ENCODE measurements at regions not wholly inside any gene's neighbourhood (a gene's known extent, or its start where the extent isn't known, plus 50 kb on each side); places are given as distances from the start of the nearest gene placed in this dataset.

DNA sequence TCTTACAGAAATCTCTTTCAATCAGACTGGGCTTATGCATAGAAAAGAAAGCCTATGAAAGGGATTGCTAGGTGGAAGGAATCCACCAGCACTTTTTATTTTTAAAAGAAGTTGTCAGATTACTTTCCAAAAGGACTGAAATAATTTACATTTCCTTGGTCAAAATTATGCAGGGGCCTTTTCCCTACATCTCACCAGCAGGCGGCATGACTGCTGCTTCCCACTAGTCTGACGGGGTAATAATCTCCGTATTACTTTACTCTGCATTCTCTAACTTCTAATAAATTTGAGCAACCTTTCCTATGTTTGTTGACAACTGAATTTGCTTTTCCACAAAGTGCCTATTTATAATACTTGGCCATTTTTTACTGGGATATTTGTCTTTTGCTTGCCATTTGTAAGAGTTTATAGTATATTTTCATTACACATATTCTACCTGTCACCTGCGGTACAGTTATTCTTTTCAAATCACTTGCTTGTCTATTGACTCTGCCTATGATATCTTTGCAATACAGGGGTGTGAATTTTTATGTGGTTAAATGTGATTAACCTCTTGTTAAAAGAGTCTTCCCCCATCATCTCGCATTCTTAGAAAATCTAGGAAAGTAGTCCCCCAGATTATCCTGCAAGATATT, 51.9 kb upstream of the USP47 start:
- DNase-seq: no peak

DNA sequence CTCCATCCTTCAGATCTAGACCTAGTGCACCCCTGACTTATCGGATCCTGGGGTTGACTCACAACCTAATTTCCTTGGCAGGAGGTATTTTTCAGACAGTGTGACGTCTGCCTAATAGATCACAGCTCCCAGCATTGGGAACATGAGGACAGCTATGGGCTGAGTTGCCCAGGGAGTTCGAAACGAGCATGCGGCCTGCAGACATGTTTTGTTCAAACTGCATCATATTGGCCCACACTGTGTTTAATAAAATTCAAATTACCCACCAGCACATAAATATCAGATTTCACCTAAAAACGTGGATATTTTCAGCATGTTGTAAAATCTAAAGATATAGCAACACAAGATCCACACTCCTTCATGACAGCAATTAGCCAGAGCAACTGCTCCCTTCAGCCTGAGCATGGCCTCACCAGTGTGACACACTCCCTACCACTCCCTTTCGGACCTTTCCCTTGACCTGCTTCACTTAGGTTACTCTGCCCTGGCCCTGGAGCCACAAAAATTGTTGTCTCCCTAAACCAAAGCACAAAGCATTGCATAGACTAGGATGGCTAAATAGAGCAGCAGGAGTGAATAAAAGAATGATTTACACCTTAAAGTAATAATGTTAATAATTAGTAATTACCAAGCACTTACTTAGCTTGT, 53.6 kb upstream of the USP47 start:
- DNase-seq: no peak

DNA sequence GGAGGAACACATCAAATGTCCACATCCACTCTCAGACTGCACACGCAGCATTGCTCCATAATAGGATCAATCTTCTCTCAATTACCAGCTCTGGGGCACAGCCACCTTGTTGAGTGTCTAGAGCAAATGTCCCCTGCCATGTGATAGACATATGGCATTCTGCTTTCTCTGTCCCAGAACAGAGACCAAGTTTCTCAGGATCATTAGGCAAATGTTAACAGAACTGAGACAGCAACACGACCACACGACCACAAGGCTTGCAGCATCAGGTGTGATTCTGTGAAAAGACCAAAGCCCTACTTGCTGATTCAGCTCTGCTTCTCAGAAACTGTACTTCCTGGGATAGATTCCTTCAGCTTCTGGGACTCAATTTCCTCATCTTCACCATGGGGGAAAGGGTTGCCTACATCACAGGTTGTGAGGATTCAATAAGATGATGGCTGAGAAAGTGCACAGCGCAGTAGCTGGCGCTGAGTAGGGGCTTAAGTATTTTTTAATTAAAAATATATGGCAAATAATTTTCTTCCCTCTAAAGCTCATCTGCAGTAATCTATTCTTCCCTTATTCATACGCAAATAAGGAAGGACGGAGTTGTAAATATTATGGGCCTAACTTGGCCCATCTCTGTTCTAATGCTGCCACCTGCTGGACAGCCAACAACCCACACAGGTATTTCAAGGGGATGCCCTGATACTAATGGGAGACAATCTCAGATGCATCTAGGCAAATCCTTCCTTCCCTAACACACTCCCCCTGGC, 54.3 kb upstream of the USP47 start:
- peak; percentile 14 to 44 (median 40) for DNase-seq

DNA sequence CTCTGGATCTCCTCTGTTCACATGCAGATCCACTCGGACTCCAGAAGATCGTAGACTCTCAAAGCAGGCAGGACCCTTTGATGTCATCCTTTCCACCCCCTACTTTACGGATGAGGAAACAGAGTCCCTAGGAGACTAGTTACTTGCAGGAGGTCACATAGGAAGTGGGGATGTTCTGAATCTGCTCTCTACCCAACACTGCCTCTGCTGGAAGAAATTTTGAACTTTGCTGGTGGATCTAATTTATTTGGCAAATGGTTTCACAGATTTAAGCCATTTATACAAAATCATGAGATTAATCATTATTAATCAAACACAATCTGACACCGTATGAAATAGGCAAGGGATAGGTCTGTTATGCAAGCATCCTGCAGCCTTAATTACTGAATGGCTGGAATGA, 55.0 kb upstream of the USP47 start:
- DNase-seq: no peak

DNA sequence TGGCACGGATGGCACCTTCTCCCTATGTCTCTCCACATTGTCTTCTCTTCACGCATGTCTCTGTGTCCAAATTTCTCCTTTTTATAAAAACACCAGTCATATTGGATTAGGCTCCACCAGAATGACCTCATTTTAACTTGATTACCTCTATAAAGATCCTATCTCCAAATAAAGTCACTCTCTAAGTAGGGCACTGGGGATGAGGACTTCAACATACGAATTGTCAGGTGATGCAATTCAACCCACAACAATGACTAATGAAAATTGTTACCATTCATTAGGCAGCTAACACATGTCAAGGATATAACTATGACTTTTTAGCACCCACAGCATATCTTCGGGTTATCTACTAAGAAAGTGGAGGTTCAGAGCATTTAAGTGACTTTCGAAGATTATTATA, 55.5 kb upstream of the USP47 start:
- no peak for DNase-seq

DNA sequence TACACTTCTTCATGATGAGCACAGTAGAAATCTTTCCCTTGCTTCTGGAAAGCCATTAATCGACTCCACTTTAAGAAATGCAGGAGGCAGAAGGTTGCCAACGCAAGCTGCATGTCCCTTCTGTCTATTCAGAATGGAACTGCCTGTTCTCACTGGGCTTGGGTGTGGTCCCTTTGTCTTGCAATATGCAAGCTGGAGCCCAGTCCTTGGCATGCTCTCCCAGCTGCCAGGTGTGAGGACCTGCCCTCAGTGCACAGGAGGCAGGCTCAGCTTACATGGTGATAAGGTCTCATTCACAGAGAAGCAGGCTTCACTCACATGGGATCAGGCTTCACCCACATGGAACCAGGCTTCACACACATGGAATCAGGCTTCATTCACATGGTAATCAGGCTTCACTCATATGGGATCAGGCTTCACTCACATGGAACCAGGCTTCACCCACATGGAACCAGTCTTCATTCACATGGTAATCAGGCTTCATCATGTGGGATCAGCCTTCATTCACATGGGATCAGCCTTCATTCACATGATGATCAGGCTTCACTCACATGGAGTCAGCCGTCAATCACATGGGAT, 59.2 kb upstream of the USP47 start:
- DNase-seq: no peak

DNA sequence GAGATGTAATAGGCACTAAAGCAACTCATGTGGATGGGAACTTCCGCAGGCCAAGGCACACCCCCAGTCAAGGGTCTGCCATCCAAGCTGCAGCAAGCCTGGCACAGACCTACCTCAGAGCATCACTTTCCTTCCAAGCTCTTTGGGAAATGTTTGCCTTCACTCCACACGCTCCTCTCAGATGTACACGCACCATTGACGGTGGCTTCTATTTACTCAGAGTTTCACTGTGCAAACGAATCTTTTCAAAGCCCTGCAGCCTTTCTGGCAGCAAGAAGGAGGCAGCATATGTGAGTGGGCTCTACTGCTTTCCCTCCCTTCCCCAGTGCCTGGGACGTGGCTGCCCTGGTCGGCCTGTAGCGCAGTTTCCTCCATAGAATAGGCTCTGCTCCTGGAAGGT, 60.9 kb upstream of the USP47 start:
- no peak for DNase-seq

DNA sequence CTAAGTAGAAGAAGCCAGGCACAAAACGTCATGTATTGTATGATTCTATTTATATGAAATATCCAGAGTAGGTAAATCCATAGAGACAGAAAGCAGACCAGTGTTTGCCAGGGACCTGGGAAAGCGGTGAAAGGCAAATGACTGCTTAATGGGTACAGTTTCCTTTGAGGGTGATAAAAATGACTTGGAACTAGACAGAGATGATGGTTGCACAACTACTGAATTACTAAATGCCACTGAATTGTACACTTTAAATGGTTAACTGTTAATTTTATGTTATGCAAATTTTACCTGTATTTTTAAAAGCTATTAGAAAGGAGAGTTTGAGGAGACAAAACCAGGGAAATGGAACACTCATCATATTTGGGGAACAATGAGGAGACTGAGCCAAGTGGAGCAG, 61.8 kb upstream of the USP47 start:
- no peak for DNase-seq

DNA sequence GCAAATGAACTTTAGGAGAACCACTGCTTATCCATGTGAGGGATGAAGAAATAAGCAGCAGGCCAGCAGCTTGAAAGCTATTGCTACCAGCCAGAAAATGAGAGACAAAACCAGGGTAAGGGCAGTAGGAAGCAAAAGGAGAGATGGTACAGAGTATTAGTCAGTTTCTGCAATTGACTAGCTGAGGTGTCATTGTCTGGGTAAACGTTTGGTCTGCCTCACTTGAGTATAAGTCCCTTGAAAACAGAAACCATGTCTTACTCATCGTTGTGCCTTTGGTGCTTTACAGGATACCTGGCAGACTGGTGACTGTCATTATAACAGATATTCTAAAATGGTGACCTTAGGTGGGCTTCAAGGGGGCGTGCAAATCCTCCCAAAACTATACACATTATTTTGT, 63.9 kb upstream of the USP47 start:
- no peak for DNase-seq

DNA sequence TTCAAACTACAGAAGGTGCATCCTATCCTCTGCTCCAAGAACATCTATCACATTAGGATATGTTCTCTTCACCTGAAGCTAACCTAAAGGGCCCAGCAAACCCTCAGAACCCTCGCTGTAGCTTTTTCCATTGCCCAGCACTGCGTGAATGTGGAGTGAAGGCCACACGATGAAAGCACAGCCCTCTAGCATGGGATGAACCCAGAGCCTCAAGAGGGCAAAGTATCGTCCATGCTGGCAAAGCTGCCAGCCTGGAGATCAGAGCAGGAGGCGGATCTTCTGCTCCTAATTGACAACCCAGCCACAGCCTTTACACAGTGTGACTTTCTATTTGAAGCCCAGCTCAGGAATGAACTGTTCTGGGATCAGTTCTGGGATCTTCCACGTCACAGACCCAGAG, 65.1 kb upstream of the USP47 start:
- DNase-seq: no peak

DNA sequence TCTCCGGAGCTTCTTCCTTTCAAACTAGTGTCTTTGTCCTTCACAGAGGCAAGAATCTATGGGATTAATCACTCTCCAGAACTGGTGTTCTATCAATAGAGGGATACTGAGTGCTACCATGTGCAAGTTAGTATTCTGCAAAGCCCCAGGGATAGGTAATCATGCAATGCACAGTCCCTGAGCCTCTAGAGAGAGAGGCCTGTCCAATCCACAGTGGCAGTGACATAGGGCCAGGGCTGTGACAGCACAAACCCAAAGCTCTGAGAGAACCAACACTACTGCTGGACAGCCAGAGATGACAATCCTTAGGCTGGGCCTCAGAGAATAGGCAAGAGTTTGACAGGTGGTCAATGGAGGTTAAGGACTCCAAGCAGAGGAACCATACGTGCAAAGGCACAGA, 66.8 kb upstream of the USP47 start:
- no peak for DNase-seq

DNA sequence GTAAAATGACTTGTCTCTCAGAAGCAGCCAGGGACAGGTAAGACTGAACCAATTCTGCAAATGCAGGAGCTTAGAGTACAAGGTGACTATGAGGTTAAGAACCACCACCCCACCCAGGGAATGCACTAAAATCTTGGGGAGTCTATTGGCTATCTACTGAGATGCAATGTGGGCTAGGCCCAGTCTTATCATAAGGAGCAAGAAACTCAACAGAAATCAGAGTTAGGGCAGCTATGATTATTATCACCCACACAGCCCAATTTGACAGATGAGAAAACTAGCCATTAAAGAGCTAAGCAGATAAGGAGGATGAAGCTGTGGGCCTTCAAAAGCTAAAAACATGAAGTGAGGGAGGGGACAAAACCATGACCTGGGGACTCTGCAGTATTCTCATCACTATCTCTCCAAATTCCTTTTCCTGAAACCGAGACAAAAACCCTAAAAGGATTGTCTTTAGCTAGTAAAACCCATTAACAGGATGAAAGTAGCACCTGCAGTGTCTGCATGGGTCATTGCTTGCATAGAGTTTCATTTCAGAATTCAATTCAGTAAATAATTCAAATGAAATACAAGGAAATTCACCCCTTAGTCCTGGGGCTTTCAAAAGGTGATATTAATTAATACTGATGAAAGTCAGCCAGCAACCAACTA, 68.8 kb upstream of the USP47 start:
- DNase-seq: no peak

DNA sequence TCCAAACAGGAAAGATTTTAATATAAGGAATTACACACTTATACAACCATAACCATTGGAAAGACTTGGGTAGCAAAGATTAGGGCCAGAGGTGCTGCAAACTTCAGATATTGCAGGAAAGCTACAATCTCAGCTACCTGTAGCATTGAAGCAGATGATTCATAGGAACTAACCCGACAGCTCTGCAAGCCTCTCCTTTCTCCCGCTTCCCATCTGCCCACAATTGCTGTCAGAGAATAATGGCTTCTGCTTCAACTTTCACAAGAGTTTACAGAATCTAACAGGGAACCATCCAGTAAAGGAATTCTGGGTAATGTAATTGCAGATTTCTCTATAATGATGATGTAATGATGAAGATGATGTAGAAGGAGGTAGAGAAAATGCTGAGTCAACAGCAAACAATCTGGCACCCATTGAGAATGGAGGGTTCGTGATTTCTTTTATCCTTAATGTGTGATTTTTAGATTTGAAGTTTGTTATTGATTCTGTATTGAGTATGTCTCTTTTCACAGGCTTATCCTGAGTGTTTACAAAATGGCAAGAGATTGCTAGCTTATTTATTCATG, 70.8 kb upstream of the USP47 start:
- DNase-seq: no peak

DNA sequence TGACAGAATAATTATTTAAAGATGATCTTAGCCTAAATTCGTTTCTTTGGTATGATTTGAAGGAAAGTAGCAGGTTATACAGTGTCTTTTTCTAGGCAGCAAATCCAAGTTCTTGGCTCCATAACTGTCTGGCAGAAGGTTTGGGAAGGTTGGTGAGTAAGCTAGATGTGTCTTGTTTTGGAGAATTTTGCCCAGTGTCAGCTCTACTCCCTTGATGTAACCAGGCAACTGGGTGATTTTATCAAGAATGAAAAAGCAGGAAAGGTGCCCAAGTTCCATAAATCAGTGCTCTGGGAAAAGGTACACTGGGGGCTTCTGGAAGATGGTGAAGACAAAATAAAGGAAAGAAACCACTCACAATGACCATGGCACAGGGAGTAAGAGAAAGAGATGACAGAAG, 71.5 kb upstream of the USP47 start:
- no peak for DNase-seq

DNA sequence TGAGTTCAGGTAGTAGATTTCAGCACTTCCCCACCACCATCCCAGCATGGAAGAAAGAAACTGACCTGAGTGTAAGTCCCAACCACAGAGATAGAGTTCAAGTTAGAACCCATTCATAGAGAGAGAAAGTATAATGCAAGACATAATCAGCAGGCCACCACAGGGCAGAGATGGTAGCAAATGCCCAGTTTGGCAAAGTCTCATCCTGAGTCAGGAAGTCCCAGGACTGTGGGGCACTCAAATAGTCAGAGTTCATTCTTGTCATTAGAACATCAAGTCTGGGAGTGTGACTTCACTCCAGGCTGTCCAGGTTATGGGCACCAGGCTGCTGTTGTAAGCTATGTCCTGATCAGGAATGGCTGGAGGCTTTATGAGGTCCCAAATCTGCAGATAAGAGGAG, 72.0 kb upstream of the USP47 start:
- DNase-seq: no peak

DNA sequence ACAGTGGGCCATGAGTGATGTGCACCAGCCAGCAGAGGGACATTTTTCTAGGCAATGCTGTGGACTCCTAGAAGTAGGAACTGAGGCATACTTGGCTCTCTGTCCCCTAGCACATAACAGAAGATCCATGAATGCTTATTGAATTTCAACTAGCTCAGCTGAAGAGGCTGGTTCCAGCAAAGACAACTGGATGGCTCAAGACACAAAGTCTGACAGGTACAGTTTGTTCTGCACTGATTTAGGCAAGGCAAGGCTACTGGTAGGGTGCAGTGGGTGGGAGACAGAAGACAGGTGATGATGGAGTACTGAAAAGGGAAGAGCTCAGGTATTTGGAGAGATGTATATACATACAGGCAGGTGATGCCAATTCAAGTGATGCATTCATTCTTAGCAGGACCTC, 72.4 kb upstream of the USP47 start:
- no peak for DNase-seq

DNA sequence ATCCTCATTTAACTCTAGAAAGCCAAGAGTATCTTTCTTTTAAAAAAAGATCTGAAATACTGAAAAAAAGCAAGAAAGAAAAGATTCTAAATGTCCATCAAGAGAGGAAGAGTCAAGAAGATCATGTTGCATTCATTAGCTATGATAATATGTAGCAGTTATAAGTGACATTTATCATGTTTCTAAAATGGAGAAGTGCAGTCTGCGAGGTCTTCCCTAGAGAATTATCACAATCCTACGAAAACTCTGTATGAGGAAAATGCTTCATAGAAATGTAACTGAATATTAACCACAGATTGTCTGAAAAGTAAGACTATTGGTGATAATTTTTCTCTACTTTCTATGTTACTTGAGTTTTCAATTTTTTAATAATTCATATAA, 77.4 kb upstream of the USP47 start:
- no peak for DNase-seq

DNA sequence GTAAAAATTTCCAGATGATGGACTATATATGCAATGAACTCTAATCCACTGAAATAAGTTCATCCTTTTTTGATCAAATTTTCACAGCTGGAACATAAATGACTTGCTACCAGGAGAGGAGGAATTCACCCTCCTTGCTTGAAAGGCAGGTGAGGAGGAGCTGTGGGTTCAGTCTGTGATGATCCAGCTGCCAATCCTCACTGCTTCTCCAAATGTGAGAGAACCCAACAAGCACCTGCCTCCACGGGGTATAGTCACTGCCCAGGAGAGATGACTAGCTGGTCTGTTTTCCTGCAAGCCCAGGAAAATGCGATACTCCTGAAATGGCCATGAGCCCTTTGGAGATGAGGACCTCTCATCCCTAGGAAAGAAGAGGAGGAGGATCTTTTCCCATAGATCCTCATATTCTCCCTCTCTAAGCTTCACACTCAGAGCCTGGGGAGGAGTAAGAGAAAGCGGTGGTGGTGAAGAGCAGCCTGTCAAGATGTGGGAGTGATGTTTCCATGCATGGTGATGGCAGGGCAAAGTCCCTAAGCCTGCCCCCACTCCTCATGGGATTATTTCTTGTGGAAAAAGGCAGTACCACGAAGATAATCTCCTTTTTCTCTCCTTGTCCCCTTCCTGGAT, 77.9 kb upstream of the USP47 start:
- DNase-seq: no peak

DNA sequence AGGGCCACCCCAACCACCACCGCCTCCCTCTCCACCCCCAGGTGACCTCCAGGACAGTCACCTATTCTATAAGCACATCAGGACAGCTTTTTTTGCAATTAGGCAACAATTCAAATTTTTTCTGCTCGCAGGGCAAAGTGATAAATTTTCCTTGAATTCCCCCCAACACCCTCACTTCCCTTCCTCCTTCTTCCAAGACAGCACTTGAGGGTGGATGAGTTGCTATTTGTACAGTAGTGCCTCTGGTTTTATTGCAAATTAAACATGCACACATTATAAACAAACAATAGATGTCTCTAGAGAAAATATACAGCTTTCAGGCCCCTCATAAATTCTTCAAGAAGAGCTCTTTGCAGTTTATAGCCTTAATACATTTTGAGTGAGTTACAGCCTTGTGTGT, 80.9 kb upstream of the USP47 start:
- DNase-seq: no peak

DNA sequence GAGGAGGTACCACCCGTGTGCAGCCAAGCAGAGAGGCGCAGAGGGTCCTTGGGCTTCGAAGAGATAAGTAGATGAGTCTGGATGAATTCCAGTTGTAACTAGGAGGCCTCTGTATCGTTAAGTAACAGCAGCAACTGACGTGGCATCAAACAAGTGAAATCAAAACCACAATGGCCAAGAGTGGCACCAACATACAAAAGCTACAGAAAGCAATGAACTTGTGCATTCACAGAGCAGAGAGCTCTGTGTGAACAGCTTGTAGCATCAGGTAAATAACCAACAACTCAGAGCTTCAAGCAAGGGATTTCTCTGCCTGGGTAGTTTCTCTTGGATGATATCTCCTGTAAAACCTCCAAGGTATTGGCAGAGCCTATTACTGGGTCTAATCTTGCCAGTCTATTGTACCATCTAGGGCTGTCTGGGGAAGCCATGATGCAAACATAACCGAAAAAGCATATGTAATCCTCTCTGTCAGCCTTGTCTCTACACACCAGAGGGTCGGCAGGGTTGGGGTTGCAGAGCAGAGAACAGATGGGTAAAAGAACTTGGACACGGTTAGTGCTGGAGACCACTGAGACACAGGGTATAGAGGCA, 83.1 kb upstream of the USP47 start:
- no peak for DNase-seq

DNA sequence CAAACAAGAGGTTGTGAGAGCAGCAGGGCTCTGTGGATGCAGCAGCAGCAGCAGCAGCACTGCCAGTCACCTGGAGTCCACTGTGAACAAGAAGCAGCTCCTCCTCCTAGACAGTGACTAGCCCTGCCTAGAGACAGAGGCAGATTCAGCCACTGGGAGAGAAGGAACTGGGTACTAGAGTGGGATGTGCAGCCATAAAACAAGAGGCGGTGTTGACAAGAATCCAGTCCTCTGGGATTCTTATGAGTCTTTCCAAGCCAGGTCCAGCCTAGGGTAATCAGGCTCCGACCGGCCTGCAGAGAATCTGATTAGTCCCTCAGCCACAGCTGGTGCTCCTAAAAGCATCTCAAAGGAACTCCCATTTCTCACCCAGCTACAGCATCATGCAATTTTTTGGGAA, 83.9 kb upstream of the USP47 start:
- no peak for DNase-seq

DNA sequence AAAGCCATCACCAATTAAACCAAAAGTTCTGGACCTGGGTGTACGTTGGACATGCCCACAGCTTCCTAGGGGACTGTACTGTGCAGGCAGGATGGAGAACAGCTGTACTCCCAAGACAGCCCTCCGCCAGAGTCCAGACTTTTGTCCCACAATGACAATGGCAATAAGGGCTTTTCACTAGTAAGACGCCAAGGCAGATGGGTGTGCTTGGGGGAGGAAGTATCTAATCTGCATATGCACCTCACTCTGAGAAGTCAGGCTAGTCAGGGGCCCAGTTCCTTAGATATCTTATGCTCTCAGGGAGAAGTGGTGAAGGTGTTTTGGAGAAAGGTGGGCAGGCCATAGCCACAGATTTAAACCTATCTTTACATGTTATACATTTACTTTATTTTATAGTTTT, 85.1 kb upstream of the USP47 start:
- no peak for DNase-seq
